ENCODE measurements at regions not wholly inside any gene's neighbourhood (a gene's known extent, or its start where the extent isn't known, plus 50 kb on each side); places are given as distances from the start of the nearest gene placed in this dataset.

DNA sequence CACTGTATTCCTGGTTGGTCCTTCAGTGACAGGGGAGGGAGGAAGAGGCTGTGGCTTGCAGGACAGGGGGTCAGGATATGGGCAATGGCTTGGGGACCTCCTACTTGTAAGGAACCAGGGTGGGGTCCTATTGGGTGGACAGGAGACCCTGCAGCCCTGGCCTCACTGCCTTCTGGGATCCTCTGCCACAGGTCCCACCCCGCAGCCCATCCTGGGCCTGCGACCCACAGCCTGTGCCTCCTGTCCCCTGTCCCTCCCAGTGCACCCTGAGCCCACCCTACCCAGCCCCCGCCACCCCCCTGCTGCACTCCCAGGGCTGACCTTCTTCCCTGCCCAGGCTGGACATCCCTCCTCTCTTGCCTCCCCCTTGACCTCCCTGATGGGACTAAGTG is 58.7 kb upstream of the MYL10 start:
- Histone ChIP-seq H3K9me3 (no peaks in the 10 kb centered on the region), H3K27ac (no peak overlapping the region), H3K27me3 (no peaks in the 10 kb centered on the region), H3K36me3 (no peaks in the 10 kb centered on the region), H3K4me3 (no peak overlapping the region), H3K4me1 (peaks cover 0 to 12% of the 10 kb centered on the region in 2 donors)
- no peak for DNase-seq (ENCODE audit: low spot score)
- TF ChIP-seq, protein P1, sequence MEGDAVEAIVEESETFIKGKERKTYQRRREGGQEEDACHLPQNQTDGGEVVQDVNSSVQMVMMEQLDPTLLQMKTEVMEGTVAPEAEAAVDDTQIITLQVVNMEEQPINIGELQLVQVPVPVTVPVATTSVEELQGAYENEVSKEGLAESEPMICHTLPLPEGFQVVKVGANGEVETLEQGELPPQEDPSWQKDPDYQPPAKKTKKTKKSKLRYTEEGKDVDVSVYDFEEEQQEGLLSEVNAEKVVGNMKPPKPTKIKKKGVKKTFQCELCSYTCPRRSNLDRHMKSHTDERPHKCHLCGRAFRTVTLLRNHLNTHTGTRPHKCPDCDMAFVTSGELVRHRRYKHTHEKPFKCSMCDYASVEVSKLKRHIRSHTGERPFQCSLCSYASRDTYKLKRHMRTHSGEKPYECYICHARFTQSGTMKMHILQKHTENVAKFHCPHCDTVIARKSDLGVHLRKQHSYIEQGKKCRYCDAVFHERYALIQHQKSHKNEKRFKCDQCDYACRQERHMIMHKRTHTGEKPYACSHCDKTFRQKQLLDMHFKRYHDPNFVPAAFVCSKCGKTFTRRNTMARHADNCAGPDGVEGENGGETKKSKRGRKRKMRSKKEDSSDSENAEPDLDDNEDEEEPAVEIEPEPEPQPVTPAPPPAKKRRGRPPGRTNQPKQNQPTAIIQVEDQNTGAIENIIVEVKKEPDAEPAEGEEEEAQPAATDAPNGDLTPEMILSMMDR (IDR thresholded peaks at IDR 0.05), result no peak

DNA sequence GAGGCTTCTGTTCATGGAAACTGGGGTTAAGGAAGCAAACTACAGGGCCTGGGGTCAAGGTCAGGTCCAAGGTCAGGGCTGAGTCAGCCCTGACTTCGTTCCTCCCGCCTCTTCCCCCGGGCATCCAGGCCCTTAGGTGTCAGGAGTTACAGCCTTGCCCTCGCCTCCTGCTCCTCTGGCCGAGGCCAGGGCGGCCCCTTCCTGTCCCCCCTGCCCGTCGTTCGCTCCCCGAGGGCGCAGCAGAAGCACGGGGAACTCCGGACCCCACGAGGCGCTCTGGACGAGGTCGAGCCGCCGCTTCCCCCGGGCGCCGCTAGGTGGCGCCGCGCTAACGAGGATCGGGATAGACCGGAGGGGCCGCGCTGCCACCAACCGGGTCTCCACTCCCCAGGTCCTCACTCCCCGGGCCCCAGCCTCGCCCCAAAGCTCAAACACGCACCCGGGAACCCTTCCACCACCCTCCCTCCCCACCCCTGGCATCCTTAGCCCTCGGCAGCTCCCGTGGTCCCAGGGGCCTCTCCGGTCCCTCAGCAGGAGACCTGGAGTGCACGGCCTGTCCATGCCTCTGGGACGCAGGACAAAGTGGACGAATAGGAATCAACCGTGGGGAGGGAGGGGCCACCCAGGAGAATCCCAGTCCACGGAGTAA is 59.2 kb upstream of the MYL10 start:
- no peak overlapping the region for H3K27ac ChIP-seq
- peak overlapping the region in 1 of 2 donors; percentile 28 for H3K4me3 ChIP-seq

DNA sequence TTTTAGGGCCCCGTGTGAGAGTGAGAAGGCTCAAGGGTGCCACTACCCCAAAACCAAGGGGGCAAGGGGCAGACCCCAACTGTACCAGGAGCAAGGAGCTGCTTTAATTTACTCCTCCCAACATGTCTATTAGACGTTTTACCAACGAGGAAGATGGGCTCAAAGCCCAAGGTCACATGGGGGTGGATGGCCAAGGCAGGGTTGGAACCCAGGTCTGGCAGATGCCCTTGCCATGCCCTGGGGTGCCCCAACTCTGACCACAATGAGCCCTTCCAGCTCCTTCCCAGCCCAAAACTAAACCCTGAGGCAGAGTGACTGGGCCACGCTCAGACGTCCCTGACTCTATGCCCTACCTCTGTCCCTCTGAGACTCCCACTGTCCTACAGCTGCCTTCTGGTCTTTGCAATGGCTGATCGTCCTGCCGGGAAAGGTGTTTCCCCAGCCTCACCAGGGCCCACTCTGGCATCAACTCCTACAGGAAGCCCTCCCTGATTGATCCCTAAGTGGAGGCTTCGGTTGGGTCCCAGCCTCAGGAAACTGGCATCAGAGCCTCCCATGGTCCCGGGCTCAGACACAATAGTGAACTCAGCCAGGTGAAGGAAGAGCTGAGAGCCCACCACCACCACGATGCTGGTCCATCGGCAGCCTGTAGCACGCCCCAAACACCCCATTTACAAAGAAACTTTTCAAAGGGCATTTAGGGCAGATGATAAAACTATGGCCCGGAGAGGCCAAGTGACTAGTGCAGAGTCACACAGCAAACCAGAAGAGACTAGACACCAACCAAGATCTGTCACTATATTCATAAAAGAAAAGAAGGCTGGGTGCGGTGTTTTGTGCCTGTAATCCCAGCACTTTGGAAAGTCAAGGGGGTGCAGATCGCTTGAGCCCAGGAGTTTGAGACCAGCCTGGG is 60.2 kb upstream of the MYL10 start:
- Histone ChIP-seq H3K9me3 (no peaks in the 10 kb centered on the region), H3K4me1 (peaks cover 0 to 12% of the 10 kb centered on the region in 2 donors), H3K4me3 (no peak overlapping the region), H3K27me3 (no peaks in the 10 kb centered on the region), H3K27ac (no peak overlapping the region), H3K36me3 (no peaks in the 10 kb centered on the region)
- DNase-seq (ENCODE audit: low spot score), result no peak
- TF ChIP-seq, protein P1 (IDR thresholded peaks at IDR 0.05), result no peak

More for the DNA sequence above, 59.2 kb upstream of the MYL10 start:
- Histone ChIP-seq H3K36me3 (no peaks in the 10 kb centered on the region), H3K9me3 (no peaks in the 10 kb centered on the region), H3K4me1 (peaks cover 0 to 12% of the 10 kb centered on the region in 2 donors), H3K27me3 (no peaks in the 10 kb centered on the region)
- TF ChIP-seq, protein P1 (IDR thresholded peaks at IDR 0.05), result peak; percentile 98
- DNase-seq (ENCODE audit: low spot score), result peak; percentile 73

DNA sequence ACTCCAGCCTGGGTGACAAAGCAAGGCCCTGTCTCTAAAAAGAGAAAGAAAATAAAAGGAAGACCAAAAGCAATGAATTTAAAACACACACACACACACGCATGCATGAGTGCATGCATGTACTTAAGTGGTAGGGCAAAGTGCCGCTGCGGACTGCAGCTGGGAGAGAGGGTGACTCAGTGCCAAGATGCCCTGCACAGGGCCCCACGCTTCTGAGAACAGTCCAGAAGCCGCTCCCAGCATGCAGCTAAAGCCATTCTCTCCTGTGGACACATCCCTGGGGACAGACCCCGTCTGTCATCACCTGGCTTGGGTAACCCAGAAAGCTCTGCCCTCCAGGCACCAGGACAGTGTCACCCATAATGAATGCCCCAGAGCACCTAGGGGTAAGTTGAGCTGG is 61.0 kb upstream of the MYL10 start:
- Histone ChIP-seq H3K4me1 (peaks cover 0 to 12% of the 10 kb centered on the region in 2 donors), H3K27ac (no peak overlapping the region), H3K36me3 (no peaks in the 10 kb centered on the region), H3K27me3 (no peaks in the 10 kb centered on the region), H3K9me3 (no peaks in the 10 kb centered on the region), H3K4me3 (no peak overlapping the region)
- DNase-seq (ENCODE audit: low spot score), result no peak
- TF ChIP-seq, protein P1 (IDR thresholded peaks at IDR 0.05), result no peak

DNA sequence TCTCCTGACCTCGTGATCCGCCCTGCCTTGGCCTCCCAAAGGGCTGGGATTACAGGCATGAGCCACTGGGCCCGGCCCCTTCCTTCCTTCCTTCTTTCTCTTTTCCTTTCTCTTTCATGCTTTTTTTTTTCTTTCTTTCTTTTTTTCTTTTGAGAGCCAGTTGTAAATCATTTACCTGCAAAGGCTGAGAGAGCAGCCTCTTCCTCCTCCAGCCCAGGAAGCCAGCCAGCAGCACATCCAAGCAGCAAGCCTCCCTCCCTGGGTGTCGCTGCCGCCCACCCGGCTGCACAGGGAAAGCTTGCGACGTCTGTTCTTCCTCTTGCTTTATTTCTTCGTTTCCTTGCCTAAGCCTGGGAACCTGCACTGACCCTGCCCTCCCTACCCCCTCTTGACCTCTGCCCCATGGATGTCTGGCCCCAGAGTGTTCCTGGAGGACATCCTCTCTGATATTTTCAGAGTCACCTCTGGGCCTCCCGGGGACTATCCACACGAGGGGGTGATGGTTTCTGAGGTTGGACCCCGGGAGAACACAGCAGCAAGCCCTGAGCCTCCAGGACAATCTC is 62.8 kb upstream of the MYL10 start:
- H3K4me3 ChIP-seq, result no peak overlapping the region
- H3K9me3 ChIP-seq, result no peaks in the 10 kb centered on the region
- no peak overlapping the region for H3K27ac ChIP-seq
- no peaks in the 10 kb centered on the region for H3K27me3 ChIP-seq
- TF ChIP-seq, protein P1 (IDR thresholded peaks at IDR 0.05), result no peak
- no peak for DNase-seq (ENCODE audit: low spot score)
- H3K4me1 ChIP-seq, result peaks cover 0 to 12% of the 10 kb centered on the region in 2 donors
- H3K36me3 ChIP-seq, result no peaks in the 10 kb centered on the region
